Neural cell (in vitro differentiated cells): ENCODE measurements at regions not wholly inside any gene's neighbourhood (a gene's known extent, or its start where the extent isn't known, plus 50 kb on each side); places are given as distances from the start of the nearest gene placed in this dataset.

Experiments
- H2AFZ ChIP-seq: fragments of 200-600, 300-800 bp; sonication (generic), shearing (Covaris generic); 2 replicates; pipeline ENCODE4 v1.6.0; 2014; ENCODE audit warnings: low read depth, mild to moderate bottlenecking, antibody characterized with exemption, low read length, moderate library complexity
- H3F3A ChIP-seq: fragments of 200-600 bp; shearing (Covaris generic); 2 replicates; pipeline ENCODE4 v1.6.1; 2016; ENCODE audit warnings: mild to moderate bottlenecking, moderate library complexity, mixed read lengths, antibody characterized with exemption, low read length; ENCODE audit not compliant: insufficient read depth, poor library complexity, severe bottlenecking
- H3K27ac ChIP-seq: fragments of 200-600, 300-800 bp; sonication (generic), shearing (Covaris generic); 2 replicates; pipeline ENCODE4 v1.5.1; 2014; ENCODE audit warnings: mild to moderate bottlenecking, low read length, moderate library complexity
- H3K27me3 ChIP-seq: fragments of 300-800, 200-600 bp; sonication (generic), shearing (Covaris generic); 2 replicates; pipeline ENCODE4 v1.6.0; 2014; ENCODE audit warnings: mild to moderate bottlenecking, low read depth, low read length, moderate library complexity; ENCODE audit not compliant: insufficient read depth
- H3K36me3 ChIP-seq: fragments of 300-800, 200-600 bp; sonication (generic), shearing (Covaris generic); 2 replicates; pipeline ENCODE4 v1.5.1; 2014; ENCODE audit warnings: mild to moderate bottlenecking, antibody characterized with exemption, low read length, moderate library complexity; ENCODE audit not compliant: insufficient read depth
- H3K4me2 ChIP-seq: fragments of 300-800, 200-600 bp; sonication (generic), shearing (Covaris generic); 2 replicates; pipeline ENCODE4 v1.6.0; 2014; ENCODE audit warnings: mild to moderate bottlenecking, low read length
- H3K4me3 ChIP-seq: fragments of 300-800, 200-600 bp; sonication (generic), shearing (Covaris generic); 2 replicates; pipeline ENCODE4 v1.5.1; 2014; ENCODE audit warnings: mild to moderate bottlenecking, low read length, moderate library complexity
- H3K79me2 ChIP-seq: fragments of 200-600 bp; shearing (Covaris generic); replicated peaks from 2 replicates; pipeline ENCODE4 v1.6.0; 2014; ENCODE audit warnings: mild to moderate bottlenecking, low read length, moderate library complexity; ENCODE audit not compliant: insufficient read depth
- H3K9ac ChIP-seq: fragments of 300-800, 200-600 bp; sonication (generic), shearing (Covaris generic); 2 replicates; pipeline ENCODE4 v1.6.1; 2016; ENCODE audit warnings: mild to moderate bottlenecking, low read length, mixed read lengths
- H3K9me2 ChIP-seq: fragments of 200-600 bp; shearing (Covaris generic); 2 replicates; pipeline ENCODE4 v1.6.1; 2016; ENCODE audit warnings: mild to moderate bottlenecking, low read length, mixed read lengths; ENCODE audit not compliant: insufficient read depth
- H3K9me3 ChIP-seq: fragments of 200-600, 300-800 bp; sonication (generic), shearing (Covaris generic); 2 replicates; pipeline ENCODE4 v1.6.1; 2016; ENCODE audit warnings: mild to moderate bottlenecking, mixed run types, low read length, moderate library complexity, mixed read lengths
- H4K20me1 ChIP-seq: fragments of 200-600 bp; shearing (Covaris generic); 2 replicates; pipeline ENCODE4 v1.6.1; 2016; ENCODE audit warnings: mild to moderate bottlenecking, mixed run types; ENCODE audit not compliant: insufficient read depth
- CTCF ChIP-seq: fragments of 450-650 bp; IDR thresholded peaks from 2 replicates; pipeline ENCODE4 v1.5.1; 2014; ENCODE audit warnings: antibody characterized with exemption, mild to moderate bottlenecking, moderate library complexity; ENCODE audit not compliant: poor library complexity, severe bottlenecking
- EP300 ChIP-seq: fragments of 450-650 bp; conservative IDR thresholded peaks from 2 replicates; pipeline ENCODE4 v1.6.1; 2014; ENCODE audit warnings: antibody characterized with exemption, mild to moderate bottlenecking, moderate library complexity; ENCODE audit not compliant: poor library complexity, severe bottlenecking
- EZH2 ChIP-seq: fragments of 200-600, 300-800 bp; shearing (Covaris generic), sonication (generic); IDR thresholded peaks from 2 replicates; pipeline ENCODE4 v1.6.1; 2014; ENCODE audit warnings: antibody characterized with exemption, low read length, borderline replicate concordance, mild to moderate bottlenecking; ENCODE audit not compliant: insufficient read depth, poor library complexity, severe bottlenecking
- MXI1 ChIP-seq: fragments of 450-650 bp; conservative IDR thresholded peaks from 2 replicates; pipeline ENCODE4 v1.6.1; 2014; ENCODE audit warnings: antibody characterized with exemption, mild to moderate bottlenecking; ENCODE audit not compliant: poor library complexity, severe bottlenecking
- POLR2AphosphoS5 ChIP-seq: IDR thresholded peaks from 2 replicates; pipeline ENCODE4 v1.6.1; 2012
- RAD21 ChIP-seq: fragments of 450-650 bp; conservative IDR thresholded peaks from 2 replicates; pipeline ENCODE4 v1.6.1; 2014; ENCODE audit warnings: antibody characterized with exemption, mild to moderate bottlenecking, moderate library complexity
- REST ChIP-seq: IDR thresholded peaks from 2 replicates; pipeline ENCODE4 v1.6.1; 2012; ENCODE audit warnings: borderline replicate concordance
- SMC3 ChIP-seq: fragments of 450-650 bp; conservative IDR thresholded peaks from 2 replicates; pipeline ENCODE4 v1.6.1; 2014; ENCODE audit warnings: antibody characterized with exemption, mild to moderate bottlenecking, moderate library complexity; ENCODE audit not compliant: poor library complexity
- TAF1 ChIP-seq: IDR thresholded peaks from 2 replicates; pipeline ENCODE4 v1.6.1; 2012; ENCODE audit warnings: low read depth

- Histone ChIP-seq H3K9ac (no peak overlapping the region), H2AFZ (no peak overlapping the region), H3K36me3 (no peaks in the 10 kb centered on the region), H3K9me2 (no peaks in the 10 kb centered on the region), H3K4me3 (no peak overlapping the region), H3K4me2 (no peak overlapping the region), H3K9me3 (no peaks in the 10 kb centered on the region), H3F3A (no peaks in the 10 kb centered on the region), H3K27me3 (no peaks in the 10 kb centered on the region), H3K79me2 (no peaks in the 10 kb centered on the region), H3K27ac (no peak overlapping the region), H4K20me1 (no peaks in the 10 kb centered on the region)
- TF ChIP-seq EZH2 (no peak), POLR2AphosphoS5 (no peak), TAF1 (no peak), MXI1 (no peak), RAD21 (no peak), REST (no peak), EP300 (no peak), SMC3 (no peak), CTCF (no peak)
Measured at GRCh38 chr13:50519866-50520265, 323.6 kb downstream of the DLEU7 start.

- Histone ChIP-seq H3K4me2 (no peak overlapping the region), H3K27ac (no peak overlapping the region), H2AFZ (no peak overlapping the region)
Measured at GRCh38 chr13:50521006-50521830, 322.3 kb downstream of the DLEU7 start.

More at GRCh38 chr13:50521006-50521830, 322.3 kb downstream of the DLEU7 start:
- Histone ChIP-seq H3K36me3 (no peaks in the 10 kb centered on the region), H3K9ac (no peak overlapping the region), H3K79me2 (no peaks in the 10 kb centered on the region), H3K27me3 (no peaks in the 10 kb centered on the region), H3K9me3 (no peaks in the 10 kb centered on the region), H3K4me3 (no peak overlapping the region), H4K20me1 (no peaks in the 10 kb centered on the region), H3F3A (no peaks in the 10 kb centered on the region), H3K9me2 (no peaks in the 10 kb centered on the region)
- TF ChIP-seq MXI1 (no peak), TAF1 (no peak), REST (no peak), SMC3 (no peak), RAD21 (no peak), EZH2 (no peak), CTCF (no peak), POLR2AphosphoS5 (no peak), EP300 (no peak)
